ENCODE measurements at regions not wholly inside any gene's neighbourhood (a gene's known extent, or its start where the extent isn't known, plus 50 kb on each side); places are given as distances from the start of the nearest gene placed in this dataset.

GRCh38 chr12:46910830-46911229 lies 85.0 kb upstream of the SLC38A4 start:
- DNase-seq (ENCODE audit: low read depth in 2 of 2), result no peak

GRCh38 chr12:46914336-46914735 lies 88.5 kb upstream of the SLC38A4 start:
- no peak for DNase-seq (ENCODE audit: low read depth in 2 of 2)

- peak in 1 of 2 experiments; percentile 52 for DNase-seq (ENCODE audit: low read depth in 2 of 2)
Measured at GRCh38 chr12:46915082-46915481, 89.3 kb upstream of the SLC38A4 start.

- peak in 1 of 2 experiments; percentile 63 for DNase-seq (ENCODE audit: low read depth in 2 of 2)
Measured at GRCh38 chr12:46915836-46916235, 90.0 kb upstream of the SLC38A4 start.

GRCh38 chr12:46916796-46917419 lies 91.1 kb upstream of the SLC38A4 start:
- no peak for DNase-seq (ENCODE audit: low read depth in 2 of 2)

- DNase-seq (ENCODE audit: low read depth in 2 of 2), result no peak
Measured at GRCh38 chr12:46917821-46918220, 92.0 kb upstream of the SLC38A4 start.

GRCh38 chr12:46918631-46919030 lies 92.8 kb upstream of the SLC38A4 start:
- no peak for DNase-seq (ENCODE audit: low read depth in 2 of 2)

GRCh38 chr12:46919666-46920400 lies 94.0 kb upstream of the SLC38A4 start:
- DNase-seq (ENCODE audit: low read depth in 2 of 2), result no peak

- no peak for DNase-seq (ENCODE audit: low read depth in 2 of 2)
Measured at GRCh38 chr12:46920499-46920898, 94.7 kb upstream of the SLC38A4 start.

- DNase-seq (ENCODE audit: low read depth in 2 of 2), result no peak
Measured at GRCh38 chr12:46921048-46921763, 95.4 kb upstream of the SLC38A4 start.

- DNase-seq (ENCODE audit: low read depth in 2 of 2), result peak; percentile 68 to 69
Measured at GRCh38 chr12:46921764-46922133, 96.0 kb upstream of the SLC38A4 start.

GRCh38 chr12:46926526-46926925 lies 100.7 kb upstream of the SLC38A4 start:
- no peak for DNase-seq (ENCODE audit: low read depth in 2 of 2)

GRCh38 chr12:46930101-46930500 lies 104.3 kb upstream of the SLC38A4 start:
- DNase-seq (ENCODE audit: low read depth in 2 of 2), result no peak

GRCh38 chr12:46933947-46934346 lies 108.2 kb upstream of the SLC38A4 start:
- DNase-seq (ENCODE audit: low read depth in 2 of 2), result peak; percentile 62

GRCh38 chr12:46934374-46935111 lies 108.7 kb upstream of the SLC38A4 start:
- no peak for DNase-seq (ENCODE audit: low read depth in 2 of 2)

GRCh38 chr12:46935271-46935847 lies 109.6 kb upstream of the SLC38A4 start:
- DNase-seq (ENCODE audit: low read depth in 2 of 2), result no peak

GRCh38 chr12:46936042-46936441 lies 110.2 kb upstream of the SLC38A4 start:
- no peak for DNase-seq (ENCODE audit: low read depth in 2 of 2)

GRCh38 chr12:46938071-46938678 lies 112.4 kb upstream of the SLC38A4 start:
- no peak for DNase-seq (ENCODE audit: low read depth in 2 of 2)

- no peak for DNase-seq (ENCODE audit: low read depth in 2 of 2)
Measured at GRCh38 chr12:46941981-46942380, 116.2 kb upstream of the SLC38A4 start.

- DNase-seq (ENCODE audit: low read depth in 2 of 2), result peak; percentile 62 to 69
Measured at GRCh38 chr12:46942579-46942978, 116.8 kb upstream of the SLC38A4 start.

GRCh38 chr12:46944088-46944487 lies 118.3 kb upstream of the SLC38A4 start:
- DNase-seq (ENCODE audit: low read depth in 2 of 2), result peak; percentile 41 to 44
